ENCODE measurements at regions not wholly inside any gene's neighbourhood (a gene's known extent, or its start where the extent isn't known, plus 50 kb on each side); places are given as distances from the start of the nearest gene placed in this dataset.

DNA sequence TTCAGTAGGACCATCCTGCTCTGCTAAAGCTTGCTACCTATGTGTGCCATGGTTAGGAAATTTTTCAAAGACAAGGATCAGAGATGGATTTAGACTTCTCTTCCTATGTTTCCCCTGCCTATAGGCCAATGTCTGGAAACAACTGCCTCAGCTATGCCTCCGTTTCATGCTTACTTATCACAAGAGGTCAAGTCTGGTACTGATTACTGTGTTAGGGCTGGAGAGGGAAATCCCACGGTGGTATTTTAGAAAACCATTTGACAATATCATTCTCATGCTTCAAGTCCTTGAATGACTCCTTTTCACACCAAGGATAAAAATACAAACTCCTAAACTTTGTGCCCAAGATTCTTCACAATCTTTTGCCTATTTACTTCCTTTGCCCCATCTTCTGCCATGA lies 484.3 kb downstream of the DHX35 start:
- TF ChIP-seq, protein P1, sequence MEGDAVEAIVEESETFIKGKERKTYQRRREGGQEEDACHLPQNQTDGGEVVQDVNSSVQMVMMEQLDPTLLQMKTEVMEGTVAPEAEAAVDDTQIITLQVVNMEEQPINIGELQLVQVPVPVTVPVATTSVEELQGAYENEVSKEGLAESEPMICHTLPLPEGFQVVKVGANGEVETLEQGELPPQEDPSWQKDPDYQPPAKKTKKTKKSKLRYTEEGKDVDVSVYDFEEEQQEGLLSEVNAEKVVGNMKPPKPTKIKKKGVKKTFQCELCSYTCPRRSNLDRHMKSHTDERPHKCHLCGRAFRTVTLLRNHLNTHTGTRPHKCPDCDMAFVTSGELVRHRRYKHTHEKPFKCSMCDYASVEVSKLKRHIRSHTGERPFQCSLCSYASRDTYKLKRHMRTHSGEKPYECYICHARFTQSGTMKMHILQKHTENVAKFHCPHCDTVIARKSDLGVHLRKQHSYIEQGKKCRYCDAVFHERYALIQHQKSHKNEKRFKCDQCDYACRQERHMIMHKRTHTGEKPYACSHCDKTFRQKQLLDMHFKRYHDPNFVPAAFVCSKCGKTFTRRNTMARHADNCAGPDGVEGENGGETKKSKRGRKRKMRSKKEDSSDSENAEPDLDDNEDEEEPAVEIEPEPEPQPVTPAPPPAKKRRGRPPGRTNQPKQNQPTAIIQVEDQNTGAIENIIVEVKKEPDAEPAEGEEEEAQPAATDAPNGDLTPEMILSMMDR (conservative IDR thresholded peaks at IDR 0.05; ENCODE audit: low read length) = no peak
- TF ChIP-seq EZH2phosphoT487 (IDR thresholded peaks at IDR 0.05; ENCODE audit: borderline replicate concordance) = no peak
